Renal cortical epithelial cell (primary cell): ENCODE measurements at regions not wholly inside any gene's neighbourhood (a gene's known extent, or its start where the extent isn't known, plus 50 kb on each side); places are given as distances from the start of the nearest gene placed in this dataset.
A peak's percentile ranks its signal among the peaks of the same experiment; 100 is the strongest.

Experiments used
- DNase-seq: peaks from one replicate; pipeline ENCODE4 v3.0.0-alpha.2; 2011; ENCODE audit warnings: low read depth

DNA sequence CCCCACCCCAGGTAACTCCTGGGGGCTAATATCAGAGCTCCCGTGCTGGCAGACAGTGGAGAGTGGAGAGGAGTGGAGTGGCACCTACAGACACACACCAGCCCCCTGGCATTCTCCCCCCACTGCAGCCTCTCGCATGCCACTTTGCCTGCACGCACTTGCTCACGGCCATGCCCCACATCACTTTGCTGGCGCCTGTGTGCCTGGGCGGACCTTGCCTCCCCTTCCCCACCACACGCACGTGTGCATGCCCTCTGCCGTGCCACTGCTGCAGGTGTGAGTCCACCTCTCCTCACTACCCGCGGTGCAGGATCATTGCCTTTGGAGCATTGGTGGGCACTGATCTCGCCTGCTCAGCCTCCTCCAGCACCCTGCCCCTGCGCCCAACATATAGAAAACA lies 72.6 kb upstream of the DOK6 start:
- no peak for DNase-seq

- peak; percentile 46 for DNase-seq
These were observed 70.2 kb upstream of the DOK6 start for GRCh38 chr18:69330385-69331005.

- no peak for DNase-seq
These were observed 50.6 kb upstream of the DOK6 start for GRCh38 chr18:69349912-69350597.
